Hepatocyte (in vitro differentiated cells): ENCODE measurements at regions not wholly inside any gene's neighbourhood (a gene's known extent, or its start where the extent isn't known, plus 50 kb on each side); places are given as distances from the start of the nearest gene placed in this dataset.

ENCODE experiments used
- DNase-seq: peaks from one replicate; pipeline ENCODE4 v3.0.0-alpha.2; 2016; ENCODE audit warnings: low spot score
- H2AFZ ChIP-seq: fragments of 200-600 bp; sonication (generic); 2 replicates; pipeline ENCODE4 v1.6.0; 2016; ENCODE audit warnings: antibody characterized with exemption, mild to moderate bottlenecking
- H3K27ac ChIP-seq: fragments of 200-600 bp; sonication (generic); 2 replicates; pipeline ENCODE4 v1.5.1; 2016; ENCODE audit warnings: mild to moderate bottlenecking
- H3K27me3 ChIP-seq: fragments of 200-600 bp; sonication (generic); 2 replicates; pipeline ENCODE4 v1.6.1; 2016
- H3K36me3 ChIP-seq: fragments of 200-600 bp; sonication (generic); replicated peaks from 2 replicates; pipeline ENCODE4 v1.5.1; 2016; ENCODE audit warnings: low read depth; ENCODE audit not compliant: insufficient read depth
- H3K4me1 ChIP-seq: fragments of 200-600 bp; sonication (generic); 2 replicates; pipeline ENCODE4 v1.5.1; 2016; ENCODE audit warnings: mild to moderate bottlenecking, moderate library complexity; ENCODE audit not compliant: insufficient read depth
- H3K4me2 ChIP-seq: fragments of 200-600 bp; sonication (generic); 2 replicates; pipeline ENCODE4 v1.6.0; 2016
- H3K4me3 ChIP-seq: fragments of 200-600 bp; sonication (generic); 2 replicates; pipeline ENCODE4 v1.5.1; 2016; ENCODE audit warnings: mild to moderate bottlenecking
- H3K79me2 ChIP-seq: fragments of 200-600 bp; sonication (generic); 2 replicates; pipeline ENCODE4 v1.6.0; 2017; ENCODE audit warnings: mild to moderate bottlenecking
- H3K9me2 ChIP-seq: fragments of 200-600 bp; sonication (generic); replicated peaks from 2 replicates; pipeline ENCODE4 v1.6.0; 2017; ENCODE audit warnings: mild to moderate bottlenecking; ENCODE audit not compliant: insufficient read depth
- H3K9me3 ChIP-seq: fragments of 200-600 bp; sonication (generic); 2 replicates; pipeline ENCODE4 v1.5.1; 2016; ENCODE audit warnings: low read depth, mild to moderate bottlenecking
- H4K20me1 ChIP-seq: fragments of 200-600 bp; sonication (generic); 2 replicates; pipeline ENCODE4 v1.6.0; 2016; ENCODE audit warnings: mild to moderate bottlenecking; ENCODE audit not compliant: insufficient read depth, poor library complexity, severe bottlenecking
- CTCF ChIP-seq: fragments of 200-600 bp; sonication (generic); IDR thresholded peaks from 2 replicates; pipeline ENCODE4 v1.5.1; 2016; ENCODE audit warnings: antibody characterized with exemption, mild to moderate bottlenecking; ENCODE audit not compliant: poor library complexity
- EZH2 ChIP-seq: fragments of 200-600 bp; sonication (generic); IDR thresholded peaks from 2 replicates; pipeline ENCODE4 v1.6.1; 2016; ENCODE audit warnings: antibody characterized with exemption, mild to moderate bottlenecking, borderline replicate concordance
- EZH2phosphoT487 ChIP-seq: fragments of 200-600 bp; sonication (generic); IDR thresholded peaks from one replicate; pipeline ENCODE4 v1.6.1; 2018; ENCODE audit warnings: antibody characterized with exemption, mild to moderate bottlenecking, low read depth, moderate library complexity; ENCODE audit not compliant: unreplicated experiment, severe bottlenecking
- WGBS: methylation state at CpG from one replicate; pipeline ENCODE4 v1.1.6; 2016; ENCODE audit warnings: low lambda C conversion rate; ENCODE audit errors: missing lambda C conversion rate; 5-methylcytosine and 5-hydroxymethylcytosine counted together

- Histone ChIP-seq H3K36me3 (no peaks in the 10 kb centered on the region), H3K27me3 (no peaks in the 10 kb centered on the region), H3K9me2 (no peaks in the 10 kb centered on the region), H2AFZ (no peak overlapping the region), H3K4me3 (no peak overlapping the region), H3K4me2 (no peak overlapping the region), H3K79me2 (no peaks in the 10 kb centered on the region), H4K20me1 (no peaks in the 10 kb centered on the region), H3K27ac (no peak overlapping the region), H3K9me3 (no peaks in the 10 kb centered on the region), H3K4me1 (no peaks in the 10 kb centered on the region)
- WGBS: 77% methylated on average over 4 of the region's 4 CpGs
- DNase-seq: no peak
- TF ChIP-seq CTCF (no peak), EZH2 (no peak), EZH2phosphoT487 (no peak)
Measured at GRCh38 chrX:113770071-113770470, 813.8 kb upstream of the HTR2C start.

- no peaks in the 10 kb centered on the region for H3K79me2 ChIP-seq
- H3K4me3 ChIP-seq: no peak overlapping the region
- H2AFZ ChIP-seq: no peak overlapping the region
- no peak overlapping the region for H3K4me2 ChIP-seq
- WGBS: 90% methylated on average over 2 of the region's 2 CpGs
- H3K36me3 ChIP-seq: no peaks in the 10 kb centered on the region
- DNase-seq: no peak
- H3K27me3 ChIP-seq: no peaks in the 10 kb centered on the region
- H3K9me2 ChIP-seq: no peaks in the 10 kb centered on the region
- H3K9me3 ChIP-seq: no peaks in the 10 kb centered on the region
- no peaks in the 10 kb centered on the region for H4K20me1 ChIP-seq
- no peak for TF ChIP-seq CTCF
- no peak for TF ChIP-seq EZH2
- no peak for TF ChIP-seq EZH2phosphoT487
- H3K4me1 ChIP-seq: no peaks in the 10 kb centered on the region
- H3K27ac ChIP-seq: no peak overlapping the region
Measured at GRCh38 chrX:113759422-113759821, 824.5 kb upstream of the HTR2C start.

- Histone ChIP-seq H3K27me3 (no peaks in the 10 kb centered on the region), H3K9me2 (no peaks in the 10 kb centered on the region), H3K4me3 (no peak overlapping the region), H3K9me3 (no peaks in the 10 kb centered on the region), H3K4me2 (no peak overlapping the region), H2AFZ (no peak overlapping the region), H3K79me2 (no peaks in the 10 kb centered on the region), H3K4me1 (no peaks in the 10 kb centered on the region), H3K27ac (no peak overlapping the region), H4K20me1 (no peaks in the 10 kb centered on the region), H3K36me3 (no peaks in the 10 kb centered on the region)
- 94% methylated on average over 1 of the region's 1 CpG for WGBS
- TF ChIP-seq EZH2phosphoT487 (no peak), CTCF (no peak), EZH2 (no peak)
- DNase-seq: no peak
Measured at GRCh38 chrX:113747274-113747973, 836.5 kb upstream of the HTR2C start.

- no peak for DNase-seq
- Histone ChIP-seq H3K4me2 (no peak overlapping the region), H3K79me2 (no peaks in the 10 kb centered on the region), H3K27me3 (no peaks in the 10 kb centered on the region), H3K9me2 (no peaks in the 10 kb centered on the region), H3K4me1 (no peaks in the 10 kb centered on the region), H3K27ac (no peak overlapping the region), H2AFZ (no peak overlapping the region), H3K4me3 (no peak overlapping the region), H3K9me3 (no peaks in the 10 kb centered on the region), H3K36me3 (no peaks in the 10 kb centered on the region), H4K20me1 (no peaks in the 10 kb centered on the region)
- TF ChIP-seq EZH2phosphoT487 (no peak), EZH2 (no peak), CTCF (no peak)
- WGBS: 94% methylated on average over 1 of the region's 1 CpG
Measured at GRCh38 chrX:113743069-113743468, 840.8 kb upstream of the HTR2C start.
